ENCODE measurements at regions not wholly inside any gene's neighbourhood (a gene's known extent, or its start where the extent isn't known, plus 50 kb on each side); places are given as distances from the start of the nearest gene placed in this dataset.
"Not testable (repeated sequence)": the region's sequence is repeated elsewhere in the genome, so short reads cannot be mapped to it uniquely, and the experiment has no call there.

- no peak overlapping the region for H3K4me3 ChIP-seq (ENCODE audit: low read depth, low read length)
- in situ Hi-C loops (cut with HindIII; ENCODE audit: low sequenced_read_pairs), result no loop called here
- TF ChIP-seq, protein P1, sequence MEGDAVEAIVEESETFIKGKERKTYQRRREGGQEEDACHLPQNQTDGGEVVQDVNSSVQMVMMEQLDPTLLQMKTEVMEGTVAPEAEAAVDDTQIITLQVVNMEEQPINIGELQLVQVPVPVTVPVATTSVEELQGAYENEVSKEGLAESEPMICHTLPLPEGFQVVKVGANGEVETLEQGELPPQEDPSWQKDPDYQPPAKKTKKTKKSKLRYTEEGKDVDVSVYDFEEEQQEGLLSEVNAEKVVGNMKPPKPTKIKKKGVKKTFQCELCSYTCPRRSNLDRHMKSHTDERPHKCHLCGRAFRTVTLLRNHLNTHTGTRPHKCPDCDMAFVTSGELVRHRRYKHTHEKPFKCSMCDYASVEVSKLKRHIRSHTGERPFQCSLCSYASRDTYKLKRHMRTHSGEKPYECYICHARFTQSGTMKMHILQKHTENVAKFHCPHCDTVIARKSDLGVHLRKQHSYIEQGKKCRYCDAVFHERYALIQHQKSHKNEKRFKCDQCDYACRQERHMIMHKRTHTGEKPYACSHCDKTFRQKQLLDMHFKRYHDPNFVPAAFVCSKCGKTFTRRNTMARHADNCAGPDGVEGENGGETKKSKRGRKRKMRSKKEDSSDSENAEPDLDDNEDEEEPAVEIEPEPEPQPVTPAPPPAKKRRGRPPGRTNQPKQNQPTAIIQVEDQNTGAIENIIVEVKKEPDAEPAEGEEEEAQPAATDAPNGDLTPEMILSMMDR (IDR thresholded peaks at IDR 0.05; ENCODE audit: low read depth, low read length), result no peak
- DNase-seq (ENCODE audit: low read depth, low spot score), result no peak
These were observed 310.2 kb downstream of the FAM72C start for GRCh38 chr1:143661418-143662101.

GRCh38 chr1:143660354-143660941 is 311.3 kb downstream of the FAM72C start:
- DNase-seq (ENCODE audit: low read depth, low spot score), result no peak
- in situ Hi-C loops (cut with HindIII; ENCODE audit: low sequenced_read_pairs), result no loop called here
- no peak overlapping the region for H3K4me3 ChIP-seq (ENCODE audit: low read depth, low read length)
- TF ChIP-seq, protein P1 (IDR thresholded peaks at IDR 0.05; ENCODE audit: low read depth, low read length), result no peak

DNA sequence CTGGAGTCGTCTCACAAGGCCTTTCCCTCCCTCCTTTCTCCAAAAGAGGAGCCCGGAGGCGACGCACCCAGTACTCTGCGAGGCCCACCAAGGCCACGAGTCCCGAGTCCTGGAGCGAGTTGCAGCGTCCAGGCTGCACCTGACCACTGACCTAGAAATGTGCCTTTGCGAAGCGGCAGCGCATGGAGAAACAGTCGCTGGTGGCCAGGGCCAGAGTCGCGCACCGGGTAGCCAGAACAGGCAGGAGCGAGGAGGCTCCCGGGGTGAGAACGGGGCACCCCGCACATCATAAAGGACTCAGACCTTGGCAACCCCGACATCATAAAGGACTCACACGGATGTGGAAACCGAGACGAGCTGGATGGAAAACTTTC is 318.4 kb downstream of the FAM72C start:
- no peak overlapping the region for H3K4me3 ChIP-seq (ENCODE audit: low read depth, low read length)
- TF ChIP-seq, protein P1 (IDR thresholded peaks at IDR 0.05; ENCODE audit: low read depth, low read length), result no peak
- no peak for DNase-seq (ENCODE audit: low read depth, low spot score)
- in situ Hi-C loops (cut with HindIII; ENCODE audit: low sequenced_read_pairs), result no loop called here

- H3K4me3 ChIP-seq (ENCODE audit: low read depth, low read length), result no peak overlapping the region
- TF ChIP-seq, protein P1 (IDR thresholded peaks at IDR 0.05; ENCODE audit: low read depth, low read length), result no peak
- in situ Hi-C loops (cut with HindIII; ENCODE audit: low sequenced_read_pairs), result no loop called here
- DNase-seq (ENCODE audit: low read depth, low spot score), result no peak
These were observed 318.9 kb downstream of the FAM72C start for GRCh38 chr1:143652744-143653428.

DNA sequence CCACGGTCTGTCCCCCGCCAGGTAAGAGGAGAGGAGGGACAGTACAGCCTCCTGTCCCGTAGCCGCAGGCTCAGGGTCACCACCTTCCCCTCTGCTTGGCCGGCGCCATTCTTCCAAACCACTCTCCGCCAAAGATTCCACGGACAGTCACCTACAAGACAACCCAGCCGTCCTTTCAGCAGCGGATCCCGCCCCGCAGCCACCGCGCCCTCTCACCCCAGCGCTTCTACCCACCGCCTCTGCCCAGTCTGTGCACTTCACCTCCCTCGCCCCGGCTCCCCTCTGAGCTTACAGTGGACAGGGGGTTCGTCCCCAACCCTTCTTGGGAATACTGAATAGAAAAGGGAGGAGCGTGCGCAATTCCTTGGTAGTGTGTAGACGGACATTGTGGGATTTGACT is 319.6 kb downstream of the FAM72C start:
- no peak overlapping the region for H3K4me3 ChIP-seq (ENCODE audit: low read depth, low read length)
- DNase-seq (ENCODE audit: low read depth, low spot score), result no peak
- in situ Hi-C loops (cut with HindIII; ENCODE audit: low sequenced_read_pairs), result no loop called here
- TF ChIP-seq, protein P1 (IDR thresholded peaks at IDR 0.05; ENCODE audit: low read depth, low read length), result no peak

- in situ Hi-C loops (cut with HindIII; ENCODE audit: low sequenced_read_pairs), result no loop called here
- no peak for DNase-seq (ENCODE audit: low read depth, low spot score)
- TF ChIP-seq, protein P1 (IDR thresholded peaks at IDR 0.05; ENCODE audit: low read depth, low read length), result no peak
- H3K4me3 ChIP-seq (ENCODE audit: low read depth, low read length), result no peak overlapping the region
These were observed 320.3 kb downstream of the FAM72C start for GRCh38 chr1:143651350-143651992.

DNA sequence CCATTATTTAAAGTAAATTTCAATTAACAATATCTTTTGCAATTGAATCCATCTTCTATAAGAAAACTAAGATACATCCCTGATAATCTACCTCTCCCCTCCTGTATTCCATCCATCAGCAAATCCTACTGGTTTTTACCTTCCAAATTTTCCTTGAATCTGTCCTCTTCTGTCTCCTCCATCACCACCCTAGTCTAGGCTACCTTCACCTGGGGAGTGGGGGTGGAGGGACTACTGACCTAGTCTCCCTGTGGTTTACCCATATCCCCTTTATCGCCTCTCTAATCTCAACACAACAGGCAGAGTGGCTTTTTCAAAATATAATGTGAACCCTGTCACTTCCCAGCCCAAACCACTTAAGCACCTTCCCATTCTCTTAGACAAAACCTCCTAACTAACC is 327.8 kb downstream of the FAM72C start:
- DNase-seq (ENCODE audit: low read depth, low spot score); H3K4me3 ChIP-seq (ENCODE audit: low read depth, low read length); in situ Hi-C loops (cut with HindIII; ENCODE audit: low sequenced_read_pairs): not testable (repeated sequence)
